ENCODE measurements at regions not wholly inside any gene's neighbourhood (a gene's known extent, or its start where the extent isn't known, plus 50 kb on each side); places are given as distances from the start of the nearest gene placed in this dataset.

DNA sequence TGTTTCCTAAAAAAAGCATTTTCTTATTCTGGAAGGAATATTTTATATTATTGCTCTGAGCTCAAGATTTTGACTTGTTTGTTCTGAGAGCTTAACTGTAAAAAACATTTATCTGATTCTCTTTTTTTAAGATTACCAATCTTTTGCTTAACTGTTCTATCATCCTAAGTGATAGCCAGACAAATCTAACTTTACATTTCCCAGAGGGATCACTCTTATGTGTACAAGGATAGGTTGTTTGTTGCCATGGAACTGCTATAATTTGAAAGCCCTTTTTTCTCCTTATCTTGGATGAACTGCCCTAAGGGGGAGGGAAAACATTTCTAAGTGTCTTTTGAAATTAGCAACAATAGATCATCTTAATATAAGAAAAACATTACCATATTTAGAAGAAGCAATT lies 494.7 kb downstream of the TRAM1L1 start:
- Histone ChIP-seq H3K27me3 (ENCODE audit: control insufficient read depth in 3 of 3, insufficient read depth in 3 of 3, low read length in 3 of 3) (no peaks in the 10 kb centered on the region), H3K4me1 (ENCODE audit: control insufficient read depth in 3 of 3, insufficient read depth in 3 of 3, low read length in 3 of 3) (no peaks in the 10 kb centered on the region), H3K9ac (ENCODE audit: low read depth in 1 of 3, low read length in 3 of 3) (no peak overlapping the region), H3K4me3 (ENCODE audit: low read length in 3 of 3) (no peak overlapping the region), H3K9me3 (ENCODE audit: control insufficient read depth in 3 of 3, low read length in 3 of 3) (no peaks in the 10 kb centered on the region), H3K27ac (ENCODE audit: low read depth, low read length) (no peak overlapping the region), H3K36me3 (ENCODE audit: control insufficient read depth in 3 of 3, insufficient read depth in 3 of 3, low read length in 3 of 3) (no peaks in the 10 kb centered on the region)

DNA sequence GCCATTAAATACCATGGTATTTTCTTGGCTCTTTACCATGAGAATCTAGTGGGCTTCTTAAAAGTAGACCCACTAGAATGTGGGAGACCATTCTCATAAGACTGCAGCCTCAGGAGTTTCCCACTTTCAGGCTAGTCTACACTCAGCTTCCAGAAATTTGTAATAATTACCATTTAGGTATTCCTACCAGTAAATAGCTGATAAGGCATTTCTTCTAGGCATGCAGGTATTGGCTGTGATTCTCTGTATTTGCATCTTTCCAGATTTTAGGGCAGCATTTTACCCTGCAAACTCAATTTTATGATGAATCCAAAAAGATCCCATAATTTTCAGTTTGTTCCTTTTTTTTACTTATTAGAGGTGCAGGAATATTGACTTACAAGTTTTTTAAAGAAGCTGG lies 496.6 kb downstream of the TRAM1L1 start:
- Histone ChIP-seq H3K4me3 (ENCODE audit: low read length in 3 of 3) (no peak overlapping the region), H3K27me3 (ENCODE audit: control insufficient read depth in 3 of 3, insufficient read depth in 3 of 3, low read length in 3 of 3) (no peaks in the 10 kb centered on the region), H3K4me1 (ENCODE audit: control insufficient read depth in 3 of 3, insufficient read depth in 3 of 3, low read length in 3 of 3) (no peaks in the 10 kb centered on the region), H3K36me3 (ENCODE audit: control insufficient read depth in 3 of 3, insufficient read depth in 3 of 3, low read length in 3 of 3) (no peaks in the 10 kb centered on the region), H3K9me3 (ENCODE audit: control insufficient read depth in 3 of 3, low read length in 3 of 3) (no peaks in the 10 kb centered on the region), H3K9ac (ENCODE audit: low read depth in 1 of 3, low read length in 3 of 3) (no peak overlapping the region), H3K27ac (ENCODE audit: low read depth, low read length) (no peak overlapping the region)

- H3K9me3 ChIP-seq (ENCODE audit: control insufficient read depth in 3 of 3, low read length in 3 of 3), result no peaks in the 10 kb centered on the region
- no peaks in the 10 kb centered on the region for H3K4me1 ChIP-seq (ENCODE audit: control insufficient read depth in 3 of 3, insufficient read depth in 3 of 3, low read length in 3 of 3)
- H3K9ac ChIP-seq (ENCODE audit: low read depth in 1 of 3, low read length in 3 of 3), result no peak overlapping the region
These were observed 500.1 kb downstream of the TRAM1L1 start for GRCh38 chr4:116585246-116585645.

DNA sequence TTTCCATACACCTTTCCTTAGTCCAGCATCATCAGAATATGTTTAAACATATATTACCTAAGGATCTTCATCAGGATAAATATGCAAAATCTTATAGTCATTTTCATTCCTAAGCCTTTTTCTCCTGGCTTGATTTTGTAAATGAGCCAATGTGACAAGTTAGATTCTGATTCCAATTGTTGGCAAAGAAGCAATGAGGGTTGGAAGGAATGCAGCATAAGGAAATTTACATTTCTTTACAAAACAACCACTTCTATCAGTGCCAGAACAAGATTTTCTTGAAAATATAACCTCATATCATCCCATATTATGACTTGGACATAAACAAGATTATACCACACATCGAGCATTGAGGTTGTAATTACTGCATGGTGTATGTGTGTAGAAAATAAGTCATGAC lies 508.1 kb downstream of the TRAM1L1 start:
- H3K36me3 ChIP-seq (ENCODE audit: control insufficient read depth in 3 of 3, insufficient read depth in 3 of 3, low read length in 3 of 3), result no peaks in the 10 kb centered on the region
- H3K27ac ChIP-seq (ENCODE audit: low read depth, low read length), result no peak overlapping the region
- H3K4me1 ChIP-seq (ENCODE audit: control insufficient read depth in 3 of 3, insufficient read depth in 3 of 3, low read length in 3 of 3), result no peaks in the 10 kb centered on the region
- H3K9me3 ChIP-seq (ENCODE audit: control insufficient read depth in 3 of 3, low read length in 3 of 3), result no peaks in the 10 kb centered on the region
- H3K4me3 ChIP-seq (ENCODE audit: low read length in 3 of 3), result no peak overlapping the region
- H3K9ac ChIP-seq (ENCODE audit: low read depth in 1 of 3, low read length in 3 of 3), result no peak overlapping the region
- H3K27me3 ChIP-seq (ENCODE audit: control insufficient read depth in 3 of 3, insufficient read depth in 3 of 3, low read length in 3 of 3), result no peaks in the 10 kb centered on the region

More at GRCh38 chr4:116585246-116585645, 500.1 kb downstream of the TRAM1L1 start:
- Histone ChIP-seq H3K36me3 (ENCODE audit: control insufficient read depth in 3 of 3, insufficient read depth in 3 of 3, low read length in 3 of 3) (no peaks in the 10 kb centered on the region), H3K27me3 (ENCODE audit: control insufficient read depth in 3 of 3, insufficient read depth in 3 of 3, low read length in 3 of 3) (no peaks in the 10 kb centered on the region), H3K27ac (ENCODE audit: low read depth, low read length) (no peak overlapping the region), H3K4me3 (ENCODE audit: low read length in 3 of 3) (no peak overlapping the region)

GRCh38 chr4:116573540-116573939 lies 511.8 kb downstream of the TRAM1L1 start:
- Histone ChIP-seq H3K27me3 (ENCODE audit: control insufficient read depth in 3 of 3, insufficient read depth in 3 of 3, low read length in 3 of 3) (no peaks in the 10 kb centered on the region), H3K9ac (ENCODE audit: low read depth in 1 of 3, low read length in 3 of 3) (no peak overlapping the region), H3K4me1 (ENCODE audit: control insufficient read depth in 3 of 3, insufficient read depth in 3 of 3, low read length in 3 of 3) (no peaks in the 10 kb centered on the region), H3K36me3 (ENCODE audit: control insufficient read depth in 3 of 3, insufficient read depth in 3 of 3, low read length in 3 of 3) (no peaks in the 10 kb centered on the region), H3K4me3 (ENCODE audit: low read length in 3 of 3) (no peak overlapping the region), H3K9me3 (ENCODE audit: control insufficient read depth in 3 of 3, low read length in 3 of 3) (no peaks in the 10 kb centered on the region), H3K27ac (ENCODE audit: low read depth, low read length) (no peak overlapping the region)

GRCh38 chr4:116561768-116562167 lies 523.6 kb downstream of the TRAM1L1 start:
- Histone ChIP-seq H3K9me3 (ENCODE audit: control insufficient read depth in 3 of 3, low read length in 3 of 3) (no peaks in the 10 kb centered on the region), H3K36me3 (ENCODE audit: control insufficient read depth in 3 of 3, insufficient read depth in 3 of 3, low read length in 3 of 3) (no peaks in the 10 kb centered on the region), H3K9ac (ENCODE audit: low read depth in 1 of 3, low read length in 3 of 3) (no peak overlapping the region), H3K27ac (ENCODE audit: low read depth, low read length) (no peak overlapping the region), H3K4me1 (ENCODE audit: control insufficient read depth in 3 of 3, insufficient read depth in 3 of 3, low read length in 3 of 3) (no peaks in the 10 kb centered on the region), H3K4me3 (ENCODE audit: low read length in 3 of 3) (no peak overlapping the region), H3K27me3 (ENCODE audit: control insufficient read depth in 3 of 3, insufficient read depth in 3 of 3, low read length in 3 of 3) (no peaks in the 10 kb centered on the region)

DNA sequence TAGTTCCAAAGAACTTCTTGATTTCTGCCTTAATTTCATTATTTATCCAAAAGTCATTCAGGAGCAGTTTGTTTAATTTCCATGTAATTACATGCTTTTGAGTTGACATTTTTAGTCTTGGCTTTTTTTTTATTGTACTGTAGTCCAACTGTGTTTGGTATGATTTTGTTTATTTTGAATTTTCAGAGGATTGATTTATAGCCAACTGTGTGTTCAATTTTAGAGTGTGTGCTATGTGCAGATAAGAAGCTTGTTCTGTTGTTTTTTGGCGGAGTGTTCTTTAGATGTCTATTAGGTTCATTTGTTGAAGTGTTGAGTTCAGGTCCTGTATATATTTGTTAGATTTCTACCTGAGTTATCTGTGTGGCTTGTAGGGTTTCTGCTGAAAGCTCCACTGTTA lies 533.6 kb downstream of the TRAM1L1 start:
- Histone ChIP-seq H3K9me3 (ENCODE audit: control insufficient read depth in 3 of 3, low read length in 3 of 3) (no peaks in the 10 kb centered on the region), H3K36me3 (ENCODE audit: control insufficient read depth in 3 of 3, insufficient read depth in 3 of 3, low read length in 3 of 3) (no peaks in the 10 kb centered on the region), H3K4me1 (ENCODE audit: control insufficient read depth in 3 of 3, insufficient read depth in 3 of 3, low read length in 3 of 3) (no peaks in the 10 kb centered on the region), H3K9ac (ENCODE audit: low read depth in 1 of 3, low read length in 3 of 3) (no peak overlapping the region), H3K27ac (ENCODE audit: low read depth, low read length) (no peak overlapping the region), H3K27me3 (ENCODE audit: control insufficient read depth in 3 of 3, insufficient read depth in 3 of 3, low read length in 3 of 3) (no peaks in the 10 kb centered on the region), H3K4me3 (ENCODE audit: low read length in 3 of 3) (no peak overlapping the region)

- Histone ChIP-seq H3K27me3 (ENCODE audit: control insufficient read depth in 3 of 3, insufficient read depth in 3 of 3, low read length in 3 of 3) (no peaks in the 10 kb centered on the region), H3K9ac (ENCODE audit: low read depth in 1 of 3, low read length in 3 of 3) (no peak overlapping the region), H3K9me3 (ENCODE audit: control insufficient read depth in 3 of 3, low read length in 3 of 3) (no peaks in the 10 kb centered on the region), H3K4me3 (ENCODE audit: low read length in 3 of 3) (no peak overlapping the region), H3K27ac (ENCODE audit: low read depth, low read length) (no peak overlapping the region), H3K36me3 (ENCODE audit: control insufficient read depth in 3 of 3, insufficient read depth in 3 of 3, low read length in 3 of 3) (no peaks in the 10 kb centered on the region), H3K4me1 (ENCODE audit: control insufficient read depth in 3 of 3, insufficient read depth in 3 of 3, low read length in 3 of 3) (no peaks in the 10 kb centered on the region)
These were observed 537.7 kb downstream of the TRAM1L1 start for GRCh38 chr4:116547632-116548031.

GRCh38 chr4:116546759-116547158 lies 538.6 kb downstream of the TRAM1L1 start:
- Histone ChIP-seq H3K27ac (ENCODE audit: low read depth, low read length) (no peak overlapping the region), H3K4me3 (ENCODE audit: low read length in 3 of 3) (no peak overlapping the region)

DNA sequence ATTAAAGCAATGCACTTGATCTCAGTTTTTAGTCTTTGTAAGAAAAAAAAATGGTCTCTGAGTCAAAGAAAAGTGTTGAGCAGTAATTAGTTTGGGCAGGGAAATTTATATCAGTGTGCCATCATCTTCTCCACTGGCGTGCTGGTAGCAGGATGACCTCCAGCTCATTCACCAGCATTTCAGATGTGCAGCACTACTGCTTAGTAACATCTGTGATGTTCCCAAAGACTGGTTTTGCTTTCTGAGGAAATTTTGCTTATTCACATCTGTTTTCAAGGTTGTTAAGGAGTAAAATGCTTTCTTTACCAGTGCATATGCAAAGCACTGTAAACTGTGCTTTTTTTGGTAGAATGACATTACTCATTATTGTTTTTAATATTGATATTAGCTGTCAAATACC lies 540.4 kb downstream of the TRAM1L1 start:
- Histone ChIP-seq H3K27me3 (ENCODE audit: control insufficient read depth in 3 of 3, insufficient read depth in 3 of 3, low read length in 3 of 3) (no peaks in the 10 kb centered on the region), H3K4me1 (ENCODE audit: control insufficient read depth in 3 of 3, insufficient read depth in 3 of 3, low read length in 3 of 3) (no peaks in the 10 kb centered on the region), H3K4me3 (ENCODE audit: low read length in 3 of 3) (no peak overlapping the region), H3K27ac (ENCODE audit: low read depth, low read length) (no peak overlapping the region), H3K9ac (ENCODE audit: low read depth in 1 of 3, low read length in 3 of 3) (no peak overlapping the region), H3K9me3 (ENCODE audit: control insufficient read depth in 3 of 3, low read length in 3 of 3) (no peaks in the 10 kb centered on the region), H3K36me3 (ENCODE audit: control insufficient read depth in 3 of 3, insufficient read depth in 3 of 3, low read length in 3 of 3) (no peaks in the 10 kb centered on the region)

More at GRCh38 chr4:116546759-116547158, 538.6 kb downstream of the TRAM1L1 start:
- H3K9me3 ChIP-seq (ENCODE audit: control insufficient read depth in 3 of 3, low read length in 3 of 3), result no peaks in the 10 kb centered on the region
- no peaks in the 10 kb centered on the region for H3K36me3 ChIP-seq (ENCODE audit: control insufficient read depth in 3 of 3, insufficient read depth in 3 of 3, low read length in 3 of 3)
- H3K9ac ChIP-seq (ENCODE audit: low read depth in 1 of 3, low read length in 3 of 3), result no peak overlapping the region
- H3K4me1 ChIP-seq (ENCODE audit: control insufficient read depth in 3 of 3, insufficient read depth in 3 of 3, low read length in 3 of 3), result no peaks in the 10 kb centered on the region
- no peaks in the 10 kb centered on the region for H3K27me3 ChIP-seq (ENCODE audit: control insufficient read depth in 3 of 3, insufficient read depth in 3 of 3, low read length in 3 of 3)

DNA sequence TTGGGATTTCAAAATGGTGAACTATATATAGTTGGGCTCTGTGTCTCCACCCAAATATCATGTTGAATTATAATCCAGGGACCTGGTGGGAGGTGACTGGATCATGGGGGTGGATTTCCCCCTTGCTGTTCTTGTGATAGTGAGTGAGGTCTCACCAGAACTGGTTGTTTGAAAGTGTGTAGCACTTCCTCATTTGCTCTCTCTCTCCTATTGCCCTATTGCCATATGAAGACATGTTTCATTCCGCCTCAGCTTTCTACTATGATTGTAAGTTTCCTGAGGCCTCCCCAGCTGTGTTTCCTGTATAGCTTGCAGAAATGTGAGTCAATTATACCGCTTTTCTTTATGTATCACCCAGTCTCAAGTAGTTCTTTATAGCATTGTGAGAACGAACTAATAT lies 545.6 kb downstream of the TRAM1L1 start:
- Histone ChIP-seq H3K4me1 (ENCODE audit: control insufficient read depth in 3 of 3, insufficient read depth in 3 of 3, low read length in 3 of 3) (no peaks in the 10 kb centered on the region), H3K36me3 (ENCODE audit: control insufficient read depth in 3 of 3, insufficient read depth in 3 of 3, low read length in 3 of 3) (no peaks in the 10 kb centered on the region), H3K27me3 (ENCODE audit: control insufficient read depth in 3 of 3, insufficient read depth in 3 of 3, low read length in 3 of 3) (no peaks in the 10 kb centered on the region), H3K4me3 (ENCODE audit: low read length in 3 of 3) (no peak overlapping the region), H3K9me3 (ENCODE audit: control insufficient read depth in 3 of 3, low read length in 3 of 3) (no peaks in the 10 kb centered on the region), H3K27ac (ENCODE audit: low read depth, low read length) (no peak overlapping the region), H3K9ac (ENCODE audit: low read depth in 1 of 3, low read length in 3 of 3) (no peak overlapping the region)
